NT2/D1 (cell line): ENCODE measurements at regions not wholly inside any gene's neighbourhood (a gene's known extent, or its start where the extent isn't known, plus 50 kb on each side); places are given as distances from the start of the nearest gene placed in this dataset.
"Not testable (repeated sequence)": the region's sequence is repeated elsewhere in the genome, so short reads cannot be mapped to it uniquely, and the experiment has no call there.

ENCODE experiments used
- YY1 ChIP-seq: IDR thresholded peaks from 2 replicates; pipeline ENCODE4 v1.6.1; 2011; ENCODE audit not compliant: insufficient read length, insufficient read depth
- ZNF274 ChIP-seq: IDR thresholded peaks from 2 replicates; pipeline ENCODE4 v1.6.1; 2011; ENCODE audit warnings: mild to moderate bottlenecking, low read depth, low read length

DNA sequence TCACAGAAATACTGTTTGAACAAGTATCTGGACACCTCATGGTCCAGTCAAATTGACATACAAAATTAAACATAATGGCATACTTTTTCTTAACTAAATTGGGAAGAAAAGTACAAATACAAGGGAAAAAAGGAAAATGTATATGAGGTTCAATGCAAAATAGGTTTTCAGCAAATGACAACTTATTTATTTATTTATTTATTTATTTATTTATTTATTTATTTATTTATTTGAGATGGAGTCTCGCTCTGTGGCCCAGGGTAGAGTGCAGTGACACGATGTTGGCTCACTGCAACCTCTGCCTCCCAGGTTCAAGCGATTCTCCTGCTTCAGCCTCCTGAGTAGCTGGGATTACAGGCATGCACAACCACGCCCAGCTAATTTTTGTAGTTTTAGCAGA lies 424.9 kb upstream of the AKR1E2 start:
- not testable (repeated sequence) for TF ChIP-seq YY1, ZNF274
